Stimulated activated CD8-positive, alpha-beta memory T cell treated with anti-CD3 and anti-CD28 coated beads, Interleukin-12 subunit alpha, Interleukin-12 subunit beta, amount 100 ng/mL, for 24 hours (primary cell): ENCODE measurements at regions not wholly inside any gene's neighbourhood (a gene's known extent, or its start where the extent isn't known, plus 50 kb on each side); places are given as distances from the start of the nearest gene placed in this dataset.
A peak's percentile ranks its signal among the peaks of the same experiment; 100 is the strongest.
"Not testable (repeated sequence)": the region's sequence is repeated elsewhere in the genome, so short reads cannot be mapped to it uniquely, and the experiment has no call there.

ENCODE experiments used
- DNase-seq: peaks from one replicate; pipeline ENCODE4 v3.0.0-alpha.2; 2020; ENCODE audit errors: extremely low read depth

DNA sequence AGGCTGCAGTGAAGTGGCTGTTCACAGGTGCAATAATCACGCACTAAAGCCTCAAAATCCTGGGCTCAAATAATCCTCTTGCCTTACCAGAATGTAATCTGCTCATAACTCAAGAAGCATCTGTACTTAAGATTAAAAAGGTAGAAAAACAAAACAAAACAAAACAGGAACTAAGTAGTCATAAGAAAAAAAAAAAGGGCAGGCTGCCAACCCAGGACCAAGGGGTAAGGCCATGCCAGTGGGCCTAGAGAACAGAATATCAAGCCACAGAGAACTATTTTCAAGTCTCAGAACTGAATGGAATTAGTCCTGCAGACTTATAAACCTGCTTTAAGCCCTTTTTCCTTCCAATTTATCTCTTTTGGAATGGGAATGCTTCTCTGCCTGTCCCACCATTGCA lies 64.8 kb upstream of the TBC1D3K start:
- no peak for DNase-seq

DNA sequence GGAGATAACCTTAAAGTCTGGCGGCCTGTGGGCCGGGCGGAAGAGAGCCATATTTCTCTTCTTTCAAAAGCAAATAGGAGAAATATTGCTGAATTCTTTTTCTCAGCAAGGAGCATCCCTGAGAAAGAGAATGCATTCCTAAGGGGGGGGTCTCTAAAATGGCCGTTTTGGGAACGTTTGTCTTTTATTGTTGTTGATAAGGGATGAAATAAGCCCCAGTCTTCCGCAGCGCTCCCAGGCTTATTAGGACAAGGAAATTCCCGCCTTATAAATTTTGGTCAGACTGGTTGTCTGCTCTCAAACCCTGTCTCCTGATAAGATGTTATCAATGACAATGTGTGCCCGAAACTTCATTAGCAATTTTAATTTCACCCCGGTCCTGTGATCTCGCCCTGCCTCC lies 65.8 kb upstream of the TBC1D3K start:
- not testable (repeated sequence) for DNase-seq

DNA sequence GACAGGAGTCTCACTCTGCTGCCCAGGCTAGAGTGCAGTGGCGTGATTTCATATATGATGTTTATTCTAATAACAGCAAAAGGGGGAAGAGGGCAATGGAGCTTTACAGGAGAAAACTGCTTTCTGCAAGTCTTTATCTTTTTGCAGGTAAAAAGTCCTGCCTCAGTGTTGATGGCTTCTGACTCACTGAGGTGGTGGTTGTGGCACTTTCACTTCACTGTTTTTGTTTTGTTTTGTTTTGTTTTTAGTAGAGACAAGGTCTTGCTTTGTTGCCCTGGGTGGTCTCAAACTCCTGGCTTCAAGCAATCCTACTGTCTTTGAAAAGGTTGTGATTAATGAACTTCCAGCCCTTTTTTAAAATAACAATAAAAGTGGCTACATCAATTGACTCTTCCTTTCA lies 68.0 kb upstream of the TBC1D3K start:
- DNase-seq: no peak

DNA sequence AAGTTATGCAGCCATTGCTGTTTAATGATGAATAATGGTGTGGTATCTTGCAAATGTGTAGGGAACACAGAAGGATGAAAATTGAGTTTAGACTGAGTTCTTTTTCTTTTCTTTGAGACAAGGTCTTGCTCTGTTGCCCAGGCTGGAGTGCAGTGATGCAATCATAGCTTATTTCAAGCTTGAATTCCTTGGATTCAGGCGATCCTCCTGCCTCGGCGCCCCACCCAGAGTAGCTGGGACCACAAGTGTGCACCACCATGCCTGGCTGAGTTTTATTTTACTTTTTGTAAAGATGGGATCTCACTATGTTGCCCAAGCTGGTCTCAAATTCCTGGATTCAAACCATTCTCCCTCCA lies 74.6 kb upstream of the TBC1D3K start:
- no peak for DNase-seq

DNA sequence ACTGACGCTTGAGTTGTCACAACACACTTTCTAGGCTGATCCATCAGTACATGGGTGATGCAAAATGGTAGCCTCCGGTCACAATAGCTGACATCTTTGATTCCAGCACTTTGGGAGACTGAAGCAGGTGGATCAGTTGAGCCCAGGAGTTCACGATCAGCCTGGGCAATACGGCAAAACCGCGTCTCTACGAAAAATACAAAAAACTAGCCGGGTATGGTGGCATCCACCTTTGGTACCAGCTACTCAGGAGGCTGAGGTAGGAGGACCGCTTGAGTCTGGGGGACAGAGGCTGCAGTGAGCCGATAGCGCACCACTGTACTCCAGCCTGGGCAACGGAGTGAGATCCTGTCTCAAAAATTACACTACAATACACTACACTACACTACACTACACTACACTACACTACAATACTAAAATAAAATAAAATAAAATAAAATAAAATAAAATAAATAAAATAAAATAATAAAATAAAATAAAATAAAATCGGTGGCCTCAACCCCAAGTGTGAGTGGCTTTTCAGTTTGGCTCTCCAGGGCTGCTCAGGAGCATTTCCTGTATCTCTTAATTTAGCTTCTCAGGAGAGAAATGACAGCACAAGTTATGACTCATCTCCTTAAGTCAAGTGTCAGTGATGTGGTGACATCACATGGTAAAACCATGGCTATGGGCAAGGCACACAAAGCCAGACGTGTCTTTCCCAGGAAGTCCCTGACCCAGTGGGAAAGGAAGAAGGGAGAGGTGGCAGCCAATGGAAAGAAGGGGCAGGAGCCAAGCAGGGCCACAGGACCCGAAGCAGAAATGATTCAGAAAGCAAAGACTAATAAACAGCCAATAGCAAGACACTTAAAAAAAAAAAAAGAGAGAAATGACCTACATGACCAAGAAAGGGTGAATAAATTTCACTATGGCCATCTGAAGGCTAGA lies 75.3 kb upstream of the TBC1D3K start:
- no peak for DNase-seq

DNA sequence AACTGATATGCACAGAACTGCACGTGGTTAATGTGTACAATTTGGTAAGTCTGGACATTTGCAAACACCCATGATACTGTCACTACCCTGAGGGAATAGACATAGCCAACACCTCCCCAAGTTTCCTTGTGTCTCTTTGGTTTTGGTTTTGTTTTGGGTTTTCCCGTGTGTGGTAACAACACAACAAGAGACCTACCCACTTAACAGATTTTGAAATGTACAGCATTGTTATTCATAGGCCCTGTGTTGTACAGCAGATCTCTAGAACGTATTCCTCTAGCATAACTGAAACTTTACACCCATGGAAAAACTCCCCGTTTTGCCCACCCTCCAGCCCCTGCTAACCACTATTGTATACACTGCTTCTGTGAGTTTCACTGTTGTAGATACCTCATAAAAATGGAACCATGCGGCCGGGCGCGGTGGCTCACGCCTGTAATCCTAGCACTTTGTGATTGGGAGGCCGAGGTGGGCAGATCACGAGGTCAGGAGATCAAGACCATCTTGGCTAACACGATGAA lies 76.3 kb upstream of the TBC1D3K start:
- DNase-seq: no peak

DNA sequence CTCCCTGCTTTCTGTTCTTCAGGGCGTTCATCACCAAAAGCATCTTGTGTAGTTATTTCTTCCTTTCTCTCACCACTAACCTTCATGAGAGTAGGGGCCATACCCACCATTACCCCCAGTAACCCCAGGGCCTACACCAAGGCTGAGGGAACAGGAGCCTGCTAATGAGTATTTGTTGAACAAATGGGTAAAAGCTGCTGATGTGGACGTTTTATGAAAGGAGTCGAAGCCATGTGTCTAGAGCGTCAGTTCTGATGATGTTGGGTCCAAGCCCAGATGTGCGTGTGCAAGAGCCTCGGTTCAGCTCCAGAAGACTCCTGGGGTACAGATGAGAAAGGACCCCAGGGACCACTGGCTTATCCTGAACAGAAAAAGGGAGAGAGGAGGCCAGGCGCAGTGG lies 77.1 kb upstream of the TBC1D3K start:
- no peak for DNase-seq

DNA sequence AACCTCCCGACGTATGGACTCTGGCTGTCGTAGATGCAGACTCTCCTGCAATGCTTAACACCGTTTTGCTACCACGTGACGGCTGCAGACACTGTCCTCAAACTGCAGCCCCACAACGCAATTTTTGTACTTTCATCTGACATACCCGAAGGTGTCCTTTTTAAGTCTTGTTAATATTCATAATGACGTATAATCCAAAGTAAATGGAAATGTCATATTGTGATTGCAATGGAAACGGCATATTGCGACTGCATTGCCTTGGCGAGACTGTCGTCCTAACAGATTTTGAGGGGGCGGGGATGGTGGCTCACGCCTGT lies 79.3 kb upstream of the TBC1D3K start:
- no peak for DNase-seq

DNA sequence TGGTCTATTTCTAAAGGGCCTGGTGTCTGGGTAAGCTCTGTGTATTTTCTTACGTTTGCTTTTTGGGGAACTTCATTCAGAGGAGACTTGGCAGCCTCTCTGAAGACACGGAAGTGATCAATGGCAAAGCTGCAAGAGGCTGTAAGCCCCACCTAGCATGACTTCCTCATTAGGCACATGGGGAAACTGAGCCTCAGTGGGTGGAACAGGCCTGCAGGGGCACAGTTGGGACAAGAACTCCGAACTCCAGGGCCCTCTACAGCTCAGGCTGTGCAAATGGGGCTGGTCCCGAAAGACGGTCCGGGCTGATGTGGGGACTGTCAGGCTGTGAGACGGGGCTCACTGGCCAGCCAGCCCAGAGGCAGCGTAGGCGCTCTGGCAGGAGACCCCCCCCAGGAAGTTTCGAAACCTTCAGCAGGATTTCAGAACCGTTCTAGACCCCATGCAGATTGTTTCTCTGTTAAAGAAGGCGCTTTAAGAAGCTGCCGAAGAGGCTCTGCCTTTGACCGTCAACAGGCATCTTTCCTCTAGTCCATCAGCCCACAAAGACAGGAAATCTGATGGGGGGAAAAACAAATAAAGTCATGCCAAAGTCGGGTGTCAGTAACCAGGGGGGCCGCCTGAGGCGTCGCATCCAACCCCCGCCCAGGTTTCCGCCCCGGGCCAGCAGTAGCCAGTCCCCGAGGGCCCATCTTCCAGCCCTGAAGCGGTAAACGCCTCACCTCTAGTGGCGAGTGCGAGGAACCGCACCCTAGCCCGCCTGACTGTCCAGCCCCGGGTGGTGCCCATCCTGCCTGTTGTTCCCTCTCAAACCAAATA lies 79.8 kb upstream of the TBC1D3K start:
- peak; percentile 7 for DNase-seq

DNA sequence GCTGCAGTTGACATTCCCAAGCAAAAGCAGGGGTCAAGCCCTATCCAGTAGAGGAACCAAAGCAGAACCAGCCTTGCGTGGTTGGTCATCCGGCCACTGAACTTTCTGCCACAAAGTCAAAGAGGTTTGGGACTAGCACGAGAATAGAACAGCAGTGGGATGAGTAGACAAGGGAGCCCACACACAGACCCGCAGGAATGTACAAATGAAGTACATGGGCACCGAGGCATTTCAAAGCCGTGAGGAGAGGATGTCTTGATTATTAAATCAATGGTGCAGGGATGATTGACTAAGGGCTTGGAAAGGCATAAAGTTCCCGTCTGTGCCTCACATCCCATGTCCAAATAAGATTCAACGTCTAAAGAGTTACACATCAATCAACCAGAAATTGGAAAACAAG lies 81.8 kb upstream of the TBC1D3K start:
- DNase-seq: no peak

DNA sequence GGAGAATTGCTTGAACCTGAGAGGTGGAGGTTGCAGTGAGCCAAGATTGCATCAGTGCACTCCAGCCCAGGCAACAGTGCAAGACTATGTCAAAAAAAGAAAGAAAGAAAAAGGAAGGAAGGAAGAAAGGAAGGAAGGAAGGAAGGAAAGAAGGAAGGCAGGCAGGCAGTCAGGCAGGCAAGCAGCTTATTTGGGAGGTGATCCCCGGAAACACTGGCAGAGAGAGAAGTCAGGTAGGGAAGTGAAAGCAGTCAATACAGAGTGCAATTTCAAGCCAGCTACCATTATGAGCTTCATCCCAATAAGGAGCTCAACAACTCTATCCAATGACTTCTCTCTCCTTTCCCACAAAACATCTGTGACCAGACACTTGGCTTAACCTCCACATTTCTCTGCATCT lies 83.0 kb upstream of the TBC1D3K start:
- DNase-seq: no peak

DNA sequence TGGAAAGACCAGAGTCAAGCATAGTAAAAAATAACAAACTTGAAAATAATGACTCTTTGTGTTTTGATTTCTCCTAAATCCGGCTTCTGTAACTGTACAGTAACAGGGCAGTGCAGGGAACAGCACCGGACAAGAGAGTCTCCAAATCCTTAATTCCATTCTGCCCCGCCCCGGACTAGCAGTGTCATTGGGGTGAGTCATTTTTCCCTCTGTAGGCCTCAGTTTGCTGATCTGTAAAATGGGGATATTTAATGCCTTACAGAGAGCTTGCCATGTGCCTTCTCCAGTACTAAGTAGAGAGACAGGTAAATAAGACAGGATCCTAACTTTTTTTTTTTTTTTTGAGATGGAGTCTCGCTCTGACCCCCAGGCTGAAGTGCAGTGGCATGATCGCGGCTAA lies 83.6 kb upstream of the TBC1D3K start:
- DNase-seq: no peak

DNA sequence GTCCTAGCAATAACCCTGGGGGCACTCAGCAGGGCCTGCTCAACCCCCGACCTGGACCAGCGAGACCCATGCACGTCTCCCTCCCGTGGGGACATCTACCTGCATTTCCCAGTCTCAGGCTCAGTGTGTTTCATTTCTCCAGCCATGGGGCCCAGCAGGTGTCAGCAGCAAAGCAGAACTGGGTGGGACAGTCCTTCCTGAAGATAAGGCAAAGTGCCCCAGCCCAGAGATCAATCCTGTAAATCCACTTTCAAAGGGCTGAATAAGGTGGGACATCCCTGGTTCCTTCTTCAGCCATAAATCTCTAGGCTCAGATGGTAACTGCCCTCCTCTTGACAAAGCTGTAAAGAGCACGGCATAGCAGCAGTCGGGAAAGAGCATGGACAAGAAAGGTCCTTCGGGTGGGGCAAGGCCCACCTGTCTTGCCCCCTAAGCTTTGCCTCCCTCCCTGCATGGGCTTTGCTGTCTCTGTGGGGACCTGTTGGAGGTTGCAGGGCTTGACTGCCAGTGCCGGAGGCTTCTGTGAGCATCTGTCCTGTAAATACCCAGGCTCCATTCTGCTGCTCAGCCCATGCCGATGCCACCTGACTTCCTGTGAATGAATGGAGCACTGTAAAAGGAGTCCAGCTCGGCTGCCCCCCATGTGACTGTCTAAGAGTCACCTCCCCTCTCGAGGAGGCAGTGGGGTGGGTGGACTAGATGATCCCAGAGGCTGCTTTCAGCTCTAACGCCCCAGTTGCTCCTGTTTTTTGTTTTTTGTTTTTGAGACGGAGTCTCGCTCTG lies 84.8 kb upstream of the TBC1D3K start:
- DNase-seq: no peak

DNA sequence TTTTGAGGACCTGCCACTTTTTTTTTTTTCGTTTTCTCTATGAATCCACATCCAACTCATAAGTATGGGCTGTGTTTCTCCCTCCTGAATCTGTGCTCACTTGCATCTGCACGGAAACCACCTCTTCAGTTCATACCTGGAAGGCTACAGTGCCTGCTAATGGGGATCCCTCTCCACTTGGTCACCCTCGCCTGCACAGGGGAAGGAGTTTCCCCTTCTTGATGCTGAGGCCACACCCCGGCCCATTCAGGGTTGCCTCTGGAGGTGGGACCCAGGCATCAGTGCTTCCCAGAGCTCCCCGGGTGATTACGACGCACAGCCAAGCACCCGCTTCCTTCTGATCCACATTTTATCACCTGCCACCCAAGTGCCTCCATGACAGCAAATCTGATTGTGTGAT lies 85.9 kb upstream of the TBC1D3K start:
- DNase-seq: no peak

DNA sequence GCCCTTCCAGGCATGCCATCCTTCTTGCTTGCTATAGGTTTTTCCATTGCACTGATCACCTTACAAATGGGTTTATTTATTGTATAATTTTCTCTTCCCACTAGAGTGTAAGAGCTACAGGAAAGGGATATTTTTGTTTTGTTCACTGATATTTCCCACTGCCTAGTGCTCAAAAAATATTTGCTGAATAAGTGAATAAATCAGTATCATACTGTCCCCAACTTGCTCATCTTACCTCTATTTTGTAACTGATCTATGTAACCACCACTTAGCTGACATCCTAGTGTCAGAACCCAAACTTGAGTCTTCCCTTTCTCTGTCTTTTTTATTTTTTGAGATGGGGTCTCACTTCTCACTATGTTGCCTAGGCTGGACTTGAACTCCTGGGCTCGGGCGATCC lies 87.6 kb upstream of the TBC1D3K start:
- no peak for DNase-seq

DNA sequence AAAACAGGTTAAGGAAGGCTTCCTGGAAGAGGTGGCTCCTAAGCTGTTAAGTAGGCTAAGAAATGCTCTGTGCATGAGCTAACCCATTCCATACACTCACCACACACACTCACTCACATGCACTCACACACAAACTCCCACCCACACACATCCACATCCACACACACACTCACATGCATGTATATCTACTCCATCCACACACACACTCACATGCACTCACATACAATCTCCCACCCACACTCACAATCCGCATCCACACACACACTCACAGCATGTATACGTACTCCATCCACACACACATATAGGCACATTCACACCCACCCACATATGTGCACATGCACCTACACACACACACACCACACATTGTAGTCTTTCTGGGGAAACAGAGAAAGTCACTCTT lies 89.3 kb upstream of the HNF1B start:
- DNase-seq: no peak

DNA sequence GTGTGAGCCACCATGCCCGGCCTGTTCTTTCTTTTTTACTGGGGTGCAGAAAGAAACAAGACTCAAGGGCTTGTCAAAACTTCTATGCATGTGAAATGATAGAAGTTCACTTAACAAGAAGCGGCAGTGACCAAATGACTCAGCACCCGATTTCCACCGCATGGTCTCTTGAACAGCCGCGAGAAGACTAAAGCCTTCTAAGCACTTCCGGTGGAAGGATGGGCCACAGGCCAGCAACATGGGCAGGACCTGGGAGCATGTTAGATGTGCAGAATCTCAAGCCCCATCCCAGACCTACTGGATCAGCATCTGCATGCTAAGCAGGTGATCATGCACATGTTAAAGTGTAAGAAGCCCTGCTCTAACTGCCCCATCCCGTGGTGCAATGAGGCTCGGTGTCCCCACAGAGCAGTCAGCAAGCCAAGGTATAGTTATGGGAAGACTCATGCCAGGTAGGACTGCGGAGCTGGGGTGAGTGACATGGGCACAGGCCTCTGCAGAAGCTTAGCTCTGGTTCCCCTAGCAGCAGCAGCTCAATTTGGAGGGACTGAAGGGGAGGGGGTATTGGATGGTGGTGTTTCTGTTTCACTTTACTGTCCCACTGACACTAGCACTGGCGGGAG lies 88.5 kb upstream of the HNF1B start:
- DNase-seq: no peak

DNA sequence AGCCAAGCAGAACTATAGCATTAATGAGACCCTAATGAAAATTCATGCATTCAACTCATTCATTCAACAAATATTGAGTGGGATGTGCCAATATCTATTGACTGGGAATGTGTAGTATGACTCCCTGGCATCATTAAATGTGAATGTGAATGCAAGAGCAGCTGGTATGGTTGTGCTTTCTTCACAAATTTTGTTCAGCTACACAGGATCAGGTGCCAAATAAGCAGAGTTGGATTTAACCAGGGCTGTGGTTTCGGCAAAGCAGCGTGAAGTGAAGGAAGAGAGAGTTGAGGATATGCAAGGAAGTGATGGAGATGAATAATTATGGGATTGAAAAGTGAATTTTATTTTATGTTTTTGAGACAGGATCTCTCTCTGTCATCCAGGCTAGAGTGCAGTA lies 87.1 kb upstream of the HNF1B start:
- DNase-seq: no peak

DNA sequence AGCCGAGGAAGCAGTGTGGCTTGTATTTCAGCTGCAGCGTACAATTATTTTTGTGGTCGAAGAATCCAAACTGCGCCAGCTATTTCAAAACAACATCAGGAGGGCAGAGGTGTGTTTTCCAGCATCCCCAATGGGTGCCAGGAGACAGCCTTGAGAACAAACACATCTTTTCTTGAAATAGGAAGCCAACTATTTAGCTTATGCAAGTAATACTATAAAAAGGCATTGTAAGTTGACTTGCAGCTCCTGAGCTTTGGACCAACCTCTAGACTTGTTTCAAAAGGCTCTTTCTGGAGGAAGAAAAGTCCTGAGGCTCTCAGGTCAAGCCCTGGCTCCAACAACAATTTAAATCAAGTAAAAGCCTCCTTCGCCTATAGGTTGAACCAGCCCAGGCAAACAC lies 86.6 kb upstream of the HNF1B start:
- DNase-seq: no peak

DNA sequence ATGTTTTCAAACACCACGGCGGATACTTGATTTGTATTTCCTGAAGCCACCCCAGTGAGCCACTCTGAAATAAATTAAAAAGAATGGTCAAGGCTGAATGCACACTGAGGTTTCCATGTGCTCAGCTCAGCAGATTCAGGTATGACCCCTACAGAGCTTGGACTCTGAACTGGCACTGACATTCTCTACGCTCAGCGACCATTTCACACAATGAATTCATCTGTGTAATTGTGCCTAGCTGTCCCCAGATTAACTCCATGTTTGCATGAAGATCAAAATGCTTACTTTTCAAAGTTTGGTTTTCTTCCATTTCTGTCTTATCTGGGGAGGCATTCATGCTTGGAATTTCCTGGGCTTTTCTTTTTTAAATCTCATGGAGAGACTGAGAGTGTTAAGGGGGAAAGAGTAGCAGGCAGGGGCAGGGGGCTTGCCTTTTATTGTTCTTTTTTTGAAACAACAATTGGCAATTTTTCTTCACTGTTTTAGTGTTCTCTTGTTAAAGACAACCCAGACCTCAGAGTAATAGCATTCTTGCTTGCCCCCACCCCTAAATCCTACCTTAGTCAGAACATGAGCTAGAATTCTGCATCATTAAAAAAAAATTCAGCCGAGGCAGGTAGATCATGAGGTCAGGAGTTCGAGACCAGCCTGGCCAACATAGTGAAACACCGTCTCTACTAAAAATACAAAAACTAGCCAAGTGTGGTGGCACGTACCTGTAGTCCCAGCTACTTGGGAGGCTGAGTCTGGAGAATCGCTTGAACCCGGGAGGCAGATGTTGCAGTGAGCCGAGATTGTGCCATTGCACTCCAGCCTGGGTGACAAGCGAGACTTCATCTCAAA lies 85.5 kb upstream of the HNF1B start:
- DNase-seq: no peak

DNA sequence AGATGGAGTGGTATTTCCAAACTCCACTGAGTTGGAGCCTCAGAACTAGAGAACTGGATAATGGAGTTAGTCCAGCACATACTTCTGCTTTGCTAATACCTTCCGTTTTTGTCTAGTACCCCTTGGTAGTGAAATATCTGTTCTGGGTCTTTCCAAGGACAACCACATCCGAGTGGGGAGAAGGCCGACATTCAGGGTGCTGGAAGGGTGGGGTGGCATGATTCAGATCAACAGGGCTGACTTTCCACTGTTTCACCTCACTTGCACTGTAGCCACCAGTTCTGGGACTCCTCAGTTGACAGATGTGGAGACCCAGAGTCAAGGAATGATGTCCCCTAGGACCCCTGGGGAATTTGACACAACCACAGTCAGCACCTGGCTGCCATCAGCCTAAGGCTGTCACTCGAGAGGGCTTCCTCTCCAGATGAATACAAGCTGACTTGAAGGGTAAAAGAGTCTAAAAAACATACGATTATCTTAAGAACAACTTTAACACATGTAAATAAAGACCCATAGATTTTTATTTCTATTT lies 84.8 kb upstream of the HNF1B start:
- DNase-seq: no peak
